ENCODE measurements at regions not wholly inside any gene's neighbourhood (a gene's known extent, or its start where the extent isn't known, plus 50 kb on each side); places are given as distances from the start of the nearest gene placed in this dataset.

DNA sequence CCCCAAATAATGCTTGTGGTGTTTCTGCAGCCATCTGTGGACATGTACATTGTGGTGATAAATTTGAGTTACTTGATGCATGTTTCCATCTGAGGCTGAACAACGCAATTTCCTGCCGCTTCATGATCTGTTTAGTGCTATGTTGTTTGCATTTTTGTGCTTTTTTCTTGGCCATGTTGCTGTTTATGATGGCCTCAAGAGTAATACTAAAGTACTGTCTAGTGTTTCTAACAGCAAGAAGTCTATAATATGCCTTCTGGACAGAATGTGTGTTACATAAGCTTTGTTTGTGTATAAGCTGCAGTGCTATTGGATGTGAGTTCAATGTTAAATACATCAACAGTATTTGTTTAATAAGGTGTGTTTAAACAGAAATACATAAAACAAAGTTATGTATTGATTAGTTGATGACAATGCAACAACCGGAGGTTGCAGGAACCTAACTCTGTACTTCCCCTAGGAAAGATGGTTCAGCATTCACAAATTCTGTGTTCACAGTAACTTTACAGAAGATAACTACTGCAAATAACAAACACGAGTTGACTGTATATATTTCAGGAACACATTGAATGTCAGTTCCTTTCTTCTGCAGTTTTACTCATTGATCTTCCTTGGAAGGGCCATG is 114.8 kb upstream of the USP24 start:
- TF ChIP-seq, protein P1, sequence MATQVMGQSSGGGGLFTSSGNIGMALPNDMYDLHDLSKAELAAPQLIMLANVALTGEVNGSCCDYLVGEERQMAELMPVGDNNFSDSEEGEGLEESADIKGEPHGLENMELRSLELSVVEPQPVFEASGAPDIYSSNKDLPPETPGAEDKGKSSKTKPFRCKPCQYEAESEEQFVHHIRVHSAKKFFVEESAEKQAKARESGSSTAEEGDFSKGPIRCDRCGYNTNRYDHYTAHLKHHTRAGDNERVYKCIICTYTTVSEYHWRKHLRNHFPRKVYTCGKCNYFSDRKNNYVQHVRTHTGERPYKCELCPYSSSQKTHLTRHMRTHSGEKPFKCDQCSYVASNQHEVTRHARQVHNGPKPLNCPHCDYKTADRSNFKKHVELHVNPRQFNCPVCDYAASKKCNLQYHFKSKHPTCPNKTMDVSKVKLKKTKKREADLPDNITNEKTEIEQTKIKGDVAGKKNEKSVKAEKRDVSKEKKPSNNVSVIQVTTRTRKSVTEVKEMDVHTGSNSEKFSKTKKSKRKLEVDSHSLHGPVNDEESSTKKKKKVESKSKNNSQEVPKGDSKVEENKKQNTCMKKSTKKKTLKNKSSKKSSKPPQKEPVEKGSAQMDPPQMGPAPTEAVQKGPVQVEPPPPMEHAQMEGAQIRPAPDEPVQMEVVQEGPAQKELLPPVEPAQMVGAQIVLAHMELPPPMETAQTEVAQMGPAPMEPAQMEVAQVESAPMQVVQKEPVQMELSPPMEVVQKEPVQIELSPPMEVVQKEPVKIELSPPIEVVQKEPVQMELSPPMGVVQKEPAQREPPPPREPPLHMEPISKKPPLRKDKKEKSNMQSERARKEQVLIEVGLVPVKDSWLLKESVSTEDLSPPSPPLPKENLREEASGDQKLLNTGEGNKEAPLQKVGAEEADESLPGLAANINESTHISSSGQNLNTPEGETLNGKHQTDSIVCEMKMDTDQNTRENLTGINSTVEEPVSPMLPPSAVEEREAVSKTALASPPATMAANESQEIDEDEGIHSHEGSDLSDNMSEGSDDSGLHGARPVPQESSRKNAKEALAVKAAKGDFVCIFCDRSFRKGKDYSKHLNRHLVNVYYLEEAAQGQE (IDR thresholded peaks at IDR 0.05; ENCODE audit: low read depth, low read length) = no peak
- TF ChIP-seq NFIC (IDR thresholded peaks at IDR 0.05; ENCODE audit: low read depth, low read length) (no peak), NR2F1 (conservative IDR thresholded peaks at IDR 0.05) (no peak), CBX5 (IDR thresholded peaks at IDR 0.05; ENCODE audit: low read depth) (no peak), RELA (IDR thresholded peaks at IDR 0.05; ENCODE audit: borderline replicate concordance, partially characterized antibody) (no peak), CBX3 (IDR thresholded peaks at IDR 0.05; ENCODE audit: borderline replicate concordance, low read depth) (no peak), BHLHE40 (IDR thresholded peaks at IDR 0.05; ENCODE audit: borderline replicate concordance in 1 of 2, low read depth in 2 of 2, low read length in 1 of 2) (no peak)
